ENCODE measurements at regions not wholly inside any gene's neighbourhood (a gene's known extent, or its start where the extent isn't known, plus 50 kb on each side); places are given as distances from the start of the nearest gene placed in this dataset.

DNA sequence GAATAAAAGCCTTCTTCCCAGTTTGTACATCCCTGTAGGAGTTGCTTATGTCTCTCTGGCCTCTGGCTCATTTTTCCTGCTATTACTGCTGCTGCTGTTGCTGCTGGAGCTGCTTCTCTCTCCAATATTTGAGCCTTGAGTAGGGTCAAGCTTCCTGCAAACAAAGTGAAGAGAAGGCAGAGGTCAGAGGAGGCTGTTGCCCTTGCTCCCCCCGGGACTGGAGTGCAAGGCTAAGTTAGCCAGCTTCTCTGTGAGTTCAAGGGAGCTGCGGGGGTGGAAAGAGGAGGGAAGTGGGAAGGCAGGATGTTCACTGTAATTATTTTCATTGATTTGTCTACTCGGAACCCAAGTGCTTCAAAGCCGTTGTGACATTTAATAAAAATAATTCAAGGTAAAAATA lies 77.0 kb upstream of the TMEM132E start:
- Histone ChIP-seq H3K79me2 (no peaks in the 10 kb centered on the region), H3K9ac (no peak overlapping the region), H3K4me3 (ENCODE audit: low read depth, low read length) (no peak overlapping the region), H3K27me3 (ENCODE audit: control insufficient read depth, insufficient read depth, low read length) (no peaks in the 10 kb centered on the region), H3K9me3 (ENCODE audit: control insufficient read depth, low read length) (no peaks in the 10 kb centered on the region), H2AFZ (no peak overlapping the region), H3K4me2 (ENCODE audit: low read length) (no peak overlapping the region), H3K27ac (no peak overlapping the region), H3K4me1 (no peaks in the 10 kb centered on the region), H3K36me3 (ENCODE audit: control insufficient read depth, insufficient read depth, low read length) (no peaks in the 10 kb centered on the region)
- TF ChIP-seq, protein P1, sequence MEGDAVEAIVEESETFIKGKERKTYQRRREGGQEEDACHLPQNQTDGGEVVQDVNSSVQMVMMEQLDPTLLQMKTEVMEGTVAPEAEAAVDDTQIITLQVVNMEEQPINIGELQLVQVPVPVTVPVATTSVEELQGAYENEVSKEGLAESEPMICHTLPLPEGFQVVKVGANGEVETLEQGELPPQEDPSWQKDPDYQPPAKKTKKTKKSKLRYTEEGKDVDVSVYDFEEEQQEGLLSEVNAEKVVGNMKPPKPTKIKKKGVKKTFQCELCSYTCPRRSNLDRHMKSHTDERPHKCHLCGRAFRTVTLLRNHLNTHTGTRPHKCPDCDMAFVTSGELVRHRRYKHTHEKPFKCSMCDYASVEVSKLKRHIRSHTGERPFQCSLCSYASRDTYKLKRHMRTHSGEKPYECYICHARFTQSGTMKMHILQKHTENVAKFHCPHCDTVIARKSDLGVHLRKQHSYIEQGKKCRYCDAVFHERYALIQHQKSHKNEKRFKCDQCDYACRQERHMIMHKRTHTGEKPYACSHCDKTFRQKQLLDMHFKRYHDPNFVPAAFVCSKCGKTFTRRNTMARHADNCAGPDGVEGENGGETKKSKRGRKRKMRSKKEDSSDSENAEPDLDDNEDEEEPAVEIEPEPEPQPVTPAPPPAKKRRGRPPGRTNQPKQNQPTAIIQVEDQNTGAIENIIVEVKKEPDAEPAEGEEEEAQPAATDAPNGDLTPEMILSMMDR (IDR thresholded peaks at IDR 0.05), result no peak

DNA sequence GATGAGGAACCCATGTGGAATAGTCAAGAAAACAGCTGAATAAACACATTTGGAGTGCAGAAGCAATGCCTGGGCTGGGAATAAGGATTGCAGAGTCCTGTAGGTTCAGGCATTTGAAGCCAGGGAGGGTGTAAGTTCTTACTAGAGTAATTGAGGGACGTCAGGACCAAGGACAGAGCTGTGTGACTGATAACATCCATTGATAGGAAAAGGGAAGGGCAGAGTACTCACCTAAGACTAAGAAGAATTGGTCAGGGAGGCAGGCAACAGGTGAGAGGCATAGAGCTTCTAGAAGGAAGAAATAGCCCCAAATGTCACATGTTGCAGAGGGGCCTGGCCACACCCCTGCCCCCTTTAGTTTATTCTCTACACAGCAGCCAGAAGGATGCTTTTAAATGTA lies 79.8 kb upstream of the TMEM132E start:
- TF ChIP-seq, protein P1 (IDR thresholded peaks at IDR 0.05), result no peak

DNA sequence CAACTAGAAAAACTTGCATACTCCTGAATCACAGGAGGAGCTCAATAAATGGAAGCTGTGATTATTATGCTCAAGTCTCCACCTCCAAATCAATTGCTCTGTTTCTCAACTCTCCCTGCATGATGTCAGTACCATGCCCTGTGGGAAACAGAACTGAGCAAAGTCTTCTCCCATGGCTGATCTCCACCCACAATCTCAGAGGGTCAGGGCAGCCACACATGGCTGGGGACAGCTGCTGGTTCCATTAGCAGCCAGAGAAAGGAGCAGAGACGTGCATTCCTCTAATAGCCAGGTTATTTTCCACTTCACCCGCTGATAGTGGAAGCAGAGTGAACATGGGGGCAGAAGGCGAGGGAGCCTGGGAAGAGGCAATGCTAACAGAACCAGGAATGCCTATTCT lies 85.5 kb upstream of the TMEM132E start:
- H3K79me2 ChIP-seq, result no peaks in the 10 kb centered on the region
- no peak overlapping the region for H3K4me3 ChIP-seq (ENCODE audit: low read depth, low read length)
- H3K27ac ChIP-seq, result no peak overlapping the region
- H2AFZ ChIP-seq, result no peak overlapping the region
- H3K4me2 ChIP-seq (ENCODE audit: low read length), result no peak overlapping the region
- H3K36me3 ChIP-seq (ENCODE audit: control insufficient read depth, insufficient read depth, low read length), result no peaks in the 10 kb centered on the region
- H3K9ac ChIP-seq, result no peak overlapping the region
- TF ChIP-seq, protein P1 (IDR thresholded peaks at IDR 0.05), result no peak
- no peaks in the 10 kb centered on the region for H3K9me3 ChIP-seq (ENCODE audit: control insufficient read depth, low read length)
- no peaks in the 10 kb centered on the region for H3K27me3 ChIP-seq (ENCODE audit: control insufficient read depth, insufficient read depth, low read length)
- H3K4me1 ChIP-seq, result no peaks in the 10 kb centered on the region

More for the DNA sequence above, 79.8 kb upstream of the TMEM132E start:
- no peaks in the 10 kb centered on the region for H3K4me1 ChIP-seq
- no peak overlapping the region for H3K27ac ChIP-seq
- no peaks in the 10 kb centered on the region for H3K79me2 ChIP-seq
- H3K9ac ChIP-seq, result no peak overlapping the region
- H3K4me3 ChIP-seq (ENCODE audit: low read depth, low read length), result no peak overlapping the region
- H3K4me2 ChIP-seq (ENCODE audit: low read length), result no peak overlapping the region
- H2AFZ ChIP-seq, result no peak overlapping the region
- no peaks in the 10 kb centered on the region for H3K27me3 ChIP-seq (ENCODE audit: control insufficient read depth, insufficient read depth, low read length)
- no peaks in the 10 kb centered on the region for H3K9me3 ChIP-seq (ENCODE audit: control insufficient read depth, low read length)
- H3K36me3 ChIP-seq (ENCODE audit: control insufficient read depth, insufficient read depth, low read length), result no peaks in the 10 kb centered on the region

DNA sequence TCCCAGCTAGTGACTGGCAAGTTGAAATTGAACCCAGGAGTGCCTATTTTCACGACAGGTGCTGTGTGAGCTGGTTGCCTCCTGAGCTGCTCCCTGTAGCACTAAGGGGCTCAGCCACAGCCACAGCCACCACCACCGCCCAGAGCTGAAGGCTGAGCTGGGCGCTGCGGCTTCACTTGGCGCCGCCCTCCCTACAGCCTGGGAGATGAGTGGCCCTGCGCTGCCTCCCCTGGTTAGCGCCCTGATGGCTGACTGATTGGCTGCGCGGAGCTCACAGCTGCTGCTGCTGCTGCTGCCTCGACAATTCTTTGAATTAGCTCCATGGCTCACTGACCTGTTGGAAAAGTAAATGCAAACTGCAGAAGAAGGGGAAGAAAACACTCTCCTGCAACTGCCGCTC lies 91.8 kb upstream of the TMEM132E start:
- Histone ChIP-seq H3K9me3 (ENCODE audit: control insufficient read depth, low read length) (no peaks in the 10 kb centered on the region), H3K4me1 (no peaks in the 10 kb centered on the region), H3K79me2 (no peaks in the 10 kb centered on the region), H3K27me3 (ENCODE audit: control insufficient read depth, insufficient read depth, low read length) (no peaks in the 10 kb centered on the region), H3K4me2 (ENCODE audit: low read length) (no peak overlapping the region), H3K36me3 (ENCODE audit: control insufficient read depth, insufficient read depth, low read length) (no peaks in the 10 kb centered on the region), H3K4me3 (ENCODE audit: low read depth, low read length) (no peak overlapping the region), H3K27ac (no peak overlapping the region), H2AFZ (no peak overlapping the region), H3K9ac (no peak overlapping the region)
- TF ChIP-seq, protein P1 (IDR thresholded peaks at IDR 0.05), result no peak

DNA sequence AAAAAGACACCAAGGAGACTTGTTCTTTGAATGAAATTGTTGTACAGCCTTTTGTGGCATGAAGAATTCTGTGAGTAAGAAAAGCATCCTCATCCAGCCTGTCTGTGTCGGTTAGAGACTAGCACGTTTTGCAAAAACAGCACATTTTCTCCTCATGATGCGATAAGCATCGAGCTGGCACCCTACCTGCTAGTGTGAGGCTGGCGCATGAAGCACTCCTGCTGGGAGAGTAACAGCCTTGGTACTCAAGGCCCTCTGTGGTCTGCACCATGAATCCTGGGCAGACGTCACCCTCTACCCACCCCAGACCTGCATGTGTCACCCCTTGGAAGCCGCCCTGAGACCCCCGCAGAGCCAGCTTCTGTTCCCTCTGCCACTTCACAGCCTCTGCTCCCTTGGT lies 92.6 kb upstream of the TMEM132E start:
- Histone ChIP-seq H3K27ac (no peak overlapping the region), H3K4me3 (ENCODE audit: low read depth, low read length) (no peak overlapping the region), H3K4me2 (ENCODE audit: low read length) (no peak overlapping the region), H3K27me3 (ENCODE audit: control insufficient read depth, insufficient read depth, low read length) (no peaks in the 10 kb centered on the region), H3K9ac (no peak overlapping the region), H3K36me3 (ENCODE audit: control insufficient read depth, insufficient read depth, low read length) (no peaks in the 10 kb centered on the region), H3K9me3 (ENCODE audit: control insufficient read depth, low read length) (no peaks in the 10 kb centered on the region), H2AFZ (no peak overlapping the region), H3K79me2 (no peaks in the 10 kb centered on the region), H3K4me1 (no peaks in the 10 kb centered on the region)
- TF ChIP-seq, protein P1 (IDR thresholded peaks at IDR 0.05), result no peak
